ENCODE measurements at regions not wholly inside any gene's neighbourhood (a gene's known extent, or its start where the extent isn't known, plus 50 kb on each side); places are given as distances from the start of the nearest gene placed in this dataset.

GRCh38 chr10:71158251-71158650, 54.1 kb upstream of the UNC5B start:
- H3K4me1 ChIP-seq: no peaks in the 10 kb centered on the region
- no peak overlapping the region for H3K4me3 ChIP-seq
- H3K36me3 ChIP-seq (ENCODE audit: low read depth, missing control alignments): no peaks in the 10 kb centered on the region
- TF ChIP-seq CTCF (IDR thresholded peaks at IDR 0.05): no peak
- no peak for TF ChIP-seq POLR2A (IDR thresholded peaks at IDR 0.05)
- intact Hi-C loops (cut with DNase I; ENCODE audit: low total_unique reads): no loop called here
- H3K27ac ChIP-seq: no peak overlapping the region
- DNase-seq: no peak
- no peaks in the 10 kb centered on the region for H3K9me3 ChIP-seq
- no peaks in the 10 kb centered on the region for H3K27me3 ChIP-seq

- no peaks in the 10 kb centered on the region for H3K4me1 ChIP-seq
- no peak overlapping the region for H3K4me3 ChIP-seq
- H3K27ac ChIP-seq: no peak overlapping the region
- TF ChIP-seq CTCF (IDR thresholded peaks at IDR 0.05) (no peak), POLR2A (IDR thresholded peaks at IDR 0.05) (no peak)
- no peaks in the 10 kb centered on the region for H3K36me3 ChIP-seq (ENCODE audit: low read depth, missing control alignments)
- no peak for DNase-seq
- H3K9me3 ChIP-seq: no peaks in the 10 kb centered on the region
- no peaks in the 10 kb centered on the region for H3K27me3 ChIP-seq
- 81 to 95% methylated on average over 2 of the region's 2 CpGs for WGBS, 2 donors
- intact Hi-C loops (cut with DNase I; ENCODE audit: low total_unique reads): no loop called here
Measured at GRCh38 chr10:71158902-71159301, 53.5 kb upstream of the UNC5B start.

- H3K4me3 ChIP-seq: no peak overlapping the region
- intact Hi-C loops (cut with DNase I; ENCODE audit: low total_unique reads): no loop called here
- H3K9me3 ChIP-seq: no peaks in the 10 kb centered on the region
- no peaks in the 10 kb centered on the region for H3K27me3 ChIP-seq
- TF ChIP-seq POLR2A (IDR thresholded peaks at IDR 0.05) (no peak), CTCF (IDR thresholded peaks at IDR 0.05) (no peak)
- H3K36me3 ChIP-seq (ENCODE audit: low read depth, missing control alignments): no peaks in the 10 kb centered on the region
- WGBS, 2 donors: 95% methylated on average over 5 of the region's 5 CpGs
- no peaks in the 10 kb centered on the region for H3K4me1 ChIP-seq
- DNase-seq: no peak
- H3K27ac ChIP-seq: no peak overlapping the region
Measured at GRCh38 chr10:71159892-71160291, 52.5 kb upstream of the UNC5B start.

DNA sequence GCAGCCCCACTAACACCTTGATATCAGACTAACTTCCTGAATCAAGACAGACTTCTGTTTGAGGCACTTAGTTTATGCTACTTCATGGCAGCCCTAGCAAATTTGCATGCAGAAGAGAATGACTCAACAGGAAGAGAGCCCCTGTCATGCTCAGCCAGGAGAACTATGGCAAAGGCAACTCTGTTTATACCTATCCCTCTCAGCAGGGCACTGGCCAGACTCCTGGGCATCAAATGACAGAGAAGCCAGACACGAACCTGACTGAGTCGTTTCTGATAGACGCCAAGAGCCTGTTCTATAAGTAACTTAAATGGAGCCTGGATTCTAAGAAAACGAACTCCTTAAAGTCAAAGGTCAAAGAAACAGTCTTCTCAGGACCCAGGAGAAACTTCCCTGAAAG, 50.9 kb upstream of the UNC5B start:
- H3K27ac ChIP-seq: no peak overlapping the region
- H3K36me3 ChIP-seq (ENCODE audit: low read depth, missing control alignments): no peaks in the 10 kb centered on the region
- intact Hi-C loops (cut with DNase I; ENCODE audit: low total_unique reads): no loop called here
- no peaks in the 10 kb centered on the region for H3K27me3 ChIP-seq
- 88 to 89% methylated on average over 4 of the region's 4 CpGs for WGBS, 2 donors
- TF ChIP-seq POLR2A (IDR thresholded peaks at IDR 0.05): no peak
- TF ChIP-seq CTCF (IDR thresholded peaks at IDR 0.05): no peak
- no peak overlapping the region for H3K4me3 ChIP-seq
- no peak for DNase-seq
- no peaks in the 10 kb centered on the region for H3K4me1 ChIP-seq
- H3K9me3 ChIP-seq: no peaks in the 10 kb centered on the region

All from testis (tissue), 2 donors.